ENCODE measurements at regions not wholly inside any gene's neighbourhood (a gene's known extent, or its start where the extent isn't known, plus 50 kb on each side); places are given as distances from the start of the nearest gene placed in this dataset.

GRCh38 chr1:87686136-87686495 lies 357.4 kb downstream of the LMO4 start:
- TF ChIP-seq CTCF (IDR thresholded peaks at IDR 0.05) (no peak), POLR2A (IDR thresholded peaks at IDR 0.05) (no peak)
